ENCODE measurements at regions not wholly inside any gene's neighbourhood (a gene's known extent, or its start where the extent isn't known, plus 50 kb on each side); places are given as distances from the start of the nearest gene placed in this dataset.

DNA sequence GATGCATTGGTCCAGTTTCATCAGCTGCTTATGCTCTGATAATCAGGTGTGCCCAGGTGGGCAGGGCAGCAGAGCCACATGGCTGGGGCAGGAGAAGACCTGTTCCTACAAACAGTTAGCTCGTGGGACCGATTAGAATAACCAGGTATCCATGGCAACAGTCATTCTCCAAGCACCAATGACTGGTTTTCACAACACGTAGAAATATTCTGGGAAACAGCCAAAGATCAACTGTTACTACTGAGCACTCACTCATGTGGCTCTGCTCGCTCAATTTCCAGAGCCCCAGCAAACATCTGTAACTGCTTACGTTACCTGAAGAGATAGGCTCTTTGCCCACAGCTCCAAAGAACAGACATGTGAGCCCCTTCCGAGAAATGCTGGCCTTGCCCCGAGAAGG, 302.0 kb downstream of the AGTPBP1 start:
- TF ChIP-seq HOXD13 (CRISPR knock-in tag; IDR thresholded peaks at IDR 0.05; ENCODE audit: borderline replicate concordance) (no peak), ZNF785 (tag by site-specific recombination; IDR thresholded peaks at IDR 0.05) (no peak), KLF16 (tag by site-specific recombination; IDR thresholded peaks at IDR 0.05) (no peak)
